ENCODE measurements at regions not wholly inside any gene's neighbourhood (a gene's known extent, or its start where the extent isn't known, plus 50 kb on each side); places are given as distances from the start of the nearest gene placed in this dataset.

- TF ChIP-seq, protein P1, sequence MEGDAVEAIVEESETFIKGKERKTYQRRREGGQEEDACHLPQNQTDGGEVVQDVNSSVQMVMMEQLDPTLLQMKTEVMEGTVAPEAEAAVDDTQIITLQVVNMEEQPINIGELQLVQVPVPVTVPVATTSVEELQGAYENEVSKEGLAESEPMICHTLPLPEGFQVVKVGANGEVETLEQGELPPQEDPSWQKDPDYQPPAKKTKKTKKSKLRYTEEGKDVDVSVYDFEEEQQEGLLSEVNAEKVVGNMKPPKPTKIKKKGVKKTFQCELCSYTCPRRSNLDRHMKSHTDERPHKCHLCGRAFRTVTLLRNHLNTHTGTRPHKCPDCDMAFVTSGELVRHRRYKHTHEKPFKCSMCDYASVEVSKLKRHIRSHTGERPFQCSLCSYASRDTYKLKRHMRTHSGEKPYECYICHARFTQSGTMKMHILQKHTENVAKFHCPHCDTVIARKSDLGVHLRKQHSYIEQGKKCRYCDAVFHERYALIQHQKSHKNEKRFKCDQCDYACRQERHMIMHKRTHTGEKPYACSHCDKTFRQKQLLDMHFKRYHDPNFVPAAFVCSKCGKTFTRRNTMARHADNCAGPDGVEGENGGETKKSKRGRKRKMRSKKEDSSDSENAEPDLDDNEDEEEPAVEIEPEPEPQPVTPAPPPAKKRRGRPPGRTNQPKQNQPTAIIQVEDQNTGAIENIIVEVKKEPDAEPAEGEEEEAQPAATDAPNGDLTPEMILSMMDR (IDR thresholded peaks at IDR 0.05) = peak; percentile 16 to 56 (median 39)
- no peak for TF ChIP-seq EP300 (IDR thresholded peaks at IDR 0.05; ENCODE audit: low read depth)
These were observed 53.1 kb upstream of the COBL start for GRCh38 chr7:51369746-51370145.
